ENCODE measurements at regions not wholly inside any gene's neighbourhood (a gene's known extent, or its start where the extent isn't known, plus 50 kb on each side); places are given as distances from the start of the nearest gene placed in this dataset.
A peak's percentile ranks its signal among the peaks of the same experiment; 100 is the strongest.
"Not testable (repeated sequence)": the region's sequence is repeated elsewhere in the genome, so short reads cannot be mapped to it uniquely, and the experiment has no call there.

DNA sequence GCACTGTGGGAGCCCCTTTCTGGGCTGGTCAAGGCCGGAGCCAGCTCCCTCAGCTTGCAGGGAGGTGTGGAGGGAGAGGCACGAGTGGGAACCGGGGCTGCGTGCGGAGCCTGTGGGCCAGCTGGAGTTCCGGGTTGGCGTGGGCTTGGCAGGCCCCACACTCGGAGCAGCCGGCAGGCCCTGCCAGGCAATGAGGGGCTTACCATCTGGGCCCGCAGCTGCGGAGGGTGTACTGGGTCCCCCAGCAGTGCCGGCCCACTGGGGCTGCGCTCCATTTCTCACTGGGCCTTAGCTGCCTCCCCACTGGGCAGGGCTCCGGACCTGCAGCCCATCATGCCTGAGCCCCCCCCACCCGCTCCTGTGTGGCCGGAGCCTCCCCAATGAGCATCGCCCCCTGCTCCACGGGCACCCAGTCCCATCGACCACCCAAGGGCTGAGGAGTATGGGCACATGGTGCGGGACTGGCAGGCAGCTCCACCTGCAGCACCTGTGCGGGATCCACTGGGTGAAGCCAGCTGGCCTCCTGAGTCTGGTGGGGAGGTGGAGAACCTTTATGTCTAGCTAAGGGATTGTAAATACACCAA lies 693.8 kb upstream of the GNPDA2 start:
- intact Hi-C loops (cut with DNase I), result not testable (repeated sequence)
- peak in 1 of 42 donors; percentile 3 for DNase-seq

DNA sequence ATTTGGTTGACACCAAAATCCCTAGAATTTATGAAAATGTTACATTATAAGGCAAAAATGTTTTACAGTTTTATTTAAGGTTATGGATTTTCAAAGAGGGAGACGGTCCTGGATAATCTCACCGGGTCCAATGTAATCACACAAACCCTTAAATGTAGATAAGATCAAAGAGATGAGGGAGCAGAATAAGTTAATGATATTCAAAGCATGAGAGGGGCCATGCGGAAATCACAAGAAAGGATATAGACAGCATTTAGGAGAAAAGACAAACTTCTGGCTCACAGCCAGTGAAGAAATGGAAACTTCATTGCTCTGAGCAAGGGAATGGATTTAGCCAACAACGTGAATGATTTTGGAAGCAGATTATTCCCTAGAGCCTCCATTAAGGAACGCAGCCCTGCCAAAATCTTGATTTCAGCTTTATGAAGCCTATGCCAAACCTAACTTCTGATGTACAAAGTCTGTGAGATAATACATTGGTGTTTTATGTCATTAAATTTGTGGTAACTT lies 684.4 kb upstream of the GNPDA2 start:
- DNase-seq, result no peak
- intact Hi-C loops (cut with DNase I), result no loop called here

DNA sequence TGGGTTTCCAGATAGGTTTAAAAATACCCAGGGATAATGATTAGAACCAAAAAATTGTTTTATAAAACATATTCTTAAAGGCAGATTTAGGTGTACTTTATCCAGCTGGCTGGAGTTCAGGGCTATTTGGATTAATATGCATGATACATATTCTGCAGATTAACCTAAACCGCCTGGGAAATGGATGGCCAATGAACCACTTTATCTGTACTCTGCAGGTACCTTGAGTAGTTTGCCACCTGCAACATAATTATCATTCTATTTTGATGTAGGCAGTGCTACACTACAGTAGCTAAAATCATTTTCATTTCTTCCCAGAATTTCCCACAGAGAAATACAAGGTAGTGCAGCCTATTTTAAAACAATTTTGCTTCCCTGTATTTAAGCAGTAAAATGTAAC lies 683.2 kb upstream of the GNPDA2 start:
- intact Hi-C loops (cut with DNase I), result no loop called here
- DNase-seq, result no peak

DNA sequence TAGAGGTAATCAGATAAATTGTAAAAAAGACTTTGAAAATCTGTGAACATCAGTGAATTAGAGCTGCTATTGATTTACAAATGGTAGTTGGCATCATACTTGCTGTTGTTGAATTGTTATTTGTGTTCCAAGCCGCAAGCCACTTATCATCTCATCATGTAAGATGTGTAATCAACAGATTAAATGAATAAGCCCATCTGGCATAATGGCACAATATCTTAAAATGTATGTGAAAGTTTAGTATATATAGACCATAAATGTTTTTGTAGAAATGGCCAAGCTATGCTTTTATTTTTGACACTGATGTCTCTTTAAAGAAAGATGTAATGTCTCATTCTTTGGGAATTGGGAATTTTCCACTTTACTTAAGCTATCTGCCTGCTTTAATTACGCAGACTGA lies 682.6 kb upstream of the GNPDA2 start:
- no peak for DNase-seq
- intact Hi-C loops (cut with DNase I), result no loop called here

DNA sequence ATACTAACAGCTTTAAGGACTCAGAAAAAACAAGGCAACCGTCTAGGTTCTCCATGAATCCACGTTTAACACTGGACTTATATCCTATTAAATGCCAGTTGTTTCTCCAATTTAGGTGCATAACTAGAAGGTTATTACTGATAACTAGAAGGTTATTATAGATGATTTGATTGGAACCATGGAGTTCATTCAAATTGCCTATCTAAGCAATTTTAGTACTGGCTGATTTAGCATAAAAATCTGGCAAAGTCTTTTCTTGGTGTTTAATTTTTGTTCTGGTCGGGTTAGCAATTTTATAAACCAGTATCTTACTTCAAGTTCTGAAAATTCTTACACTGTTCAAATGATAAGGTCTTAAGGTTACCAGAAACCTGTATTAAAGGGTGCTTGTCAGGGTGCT lies 672.8 kb upstream of the GNPDA2 start:
- intact Hi-C loops (cut with DNase I), result no loop called here
- no peak for DNase-seq

DNA sequence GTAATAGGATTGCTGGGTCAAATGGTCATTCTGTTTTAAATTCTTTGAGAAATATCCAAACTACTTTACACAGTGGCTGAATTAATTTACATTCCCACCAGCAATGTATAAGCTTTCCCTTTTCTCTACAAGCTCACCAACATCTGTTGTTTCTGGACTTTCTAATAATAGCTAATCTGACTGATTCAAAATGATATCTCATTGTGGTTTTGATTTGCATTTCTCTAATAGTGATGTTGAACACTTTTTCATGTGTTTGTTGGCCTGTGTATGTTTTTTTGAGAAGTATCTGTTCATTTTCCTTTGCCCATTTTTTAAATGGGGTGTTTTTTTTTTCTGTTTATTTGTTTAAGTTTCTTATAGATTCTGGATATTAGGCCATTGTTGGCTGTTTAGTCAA lies 659.0 kb upstream of the GNPDA2 start:
- no peak for DNase-seq
- intact Hi-C loops (cut with DNase I), result no loop called here

DNA sequence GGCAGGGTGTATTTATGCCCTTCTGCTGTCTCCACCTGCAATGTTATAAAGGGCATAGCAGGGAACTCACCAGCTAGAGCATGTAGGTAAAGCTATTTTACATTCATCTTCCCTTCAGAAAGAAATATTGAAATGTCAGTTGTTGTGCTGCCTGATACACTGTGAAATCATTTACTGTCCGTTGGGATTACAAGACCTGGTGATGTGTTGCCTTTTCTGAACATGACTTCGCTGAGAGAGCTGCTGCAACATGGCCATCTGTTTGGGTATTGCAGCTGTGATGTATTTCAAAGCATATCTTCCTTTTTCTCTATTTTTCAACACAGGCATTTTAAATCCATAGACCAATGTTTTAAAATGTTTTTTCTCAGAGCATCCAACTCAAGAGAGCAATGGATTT lies 644.1 kb upstream of the GNPDA2 start:
- no peak for DNase-seq
- intact Hi-C loops (cut with DNase I), result no loop called here

DNA sequence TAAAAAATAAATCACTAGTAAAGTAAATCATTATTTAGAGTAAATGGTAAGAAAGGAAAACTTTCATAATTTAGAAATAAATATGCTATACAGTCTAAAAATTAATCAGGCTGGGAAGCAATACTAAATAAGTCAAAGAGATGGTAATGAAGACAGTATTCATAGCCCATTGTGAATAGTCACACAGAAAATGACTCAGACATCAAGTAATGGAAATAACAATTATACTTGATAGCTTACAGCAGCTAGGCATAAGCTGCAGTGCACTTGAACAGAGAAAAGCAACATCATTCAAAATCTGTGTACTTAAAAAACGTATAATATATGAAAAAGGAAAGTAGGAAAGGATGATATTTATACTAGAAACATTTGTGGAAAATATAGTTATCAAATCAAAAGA lies 642.5 kb upstream of the GNPDA2 start:
- intact Hi-C loops (cut with DNase I), result no loop called here
- no peak for DNase-seq

DNA sequence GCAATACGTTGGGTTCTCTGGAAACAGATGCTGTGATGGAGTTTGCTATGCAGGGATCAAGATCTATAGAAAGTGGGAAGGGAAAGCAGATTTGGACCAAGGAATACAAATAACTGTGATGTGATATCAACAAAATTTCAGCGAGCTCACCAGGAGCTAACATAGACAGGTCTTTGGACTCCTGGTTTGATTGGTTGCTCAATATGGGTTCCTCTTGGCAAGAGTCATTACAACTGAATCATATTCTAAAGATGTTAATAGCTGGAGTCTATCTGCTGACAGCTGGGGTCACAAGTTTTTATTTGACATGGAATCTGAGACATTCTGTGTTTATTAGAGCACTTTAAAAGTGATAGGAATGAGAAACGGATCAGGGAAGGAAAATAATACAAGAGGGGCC lies 637.6 kb upstream of the GNPDA2 start:
- no peak for DNase-seq
- intact Hi-C loops (cut with DNase I), result no loop called here

DNA sequence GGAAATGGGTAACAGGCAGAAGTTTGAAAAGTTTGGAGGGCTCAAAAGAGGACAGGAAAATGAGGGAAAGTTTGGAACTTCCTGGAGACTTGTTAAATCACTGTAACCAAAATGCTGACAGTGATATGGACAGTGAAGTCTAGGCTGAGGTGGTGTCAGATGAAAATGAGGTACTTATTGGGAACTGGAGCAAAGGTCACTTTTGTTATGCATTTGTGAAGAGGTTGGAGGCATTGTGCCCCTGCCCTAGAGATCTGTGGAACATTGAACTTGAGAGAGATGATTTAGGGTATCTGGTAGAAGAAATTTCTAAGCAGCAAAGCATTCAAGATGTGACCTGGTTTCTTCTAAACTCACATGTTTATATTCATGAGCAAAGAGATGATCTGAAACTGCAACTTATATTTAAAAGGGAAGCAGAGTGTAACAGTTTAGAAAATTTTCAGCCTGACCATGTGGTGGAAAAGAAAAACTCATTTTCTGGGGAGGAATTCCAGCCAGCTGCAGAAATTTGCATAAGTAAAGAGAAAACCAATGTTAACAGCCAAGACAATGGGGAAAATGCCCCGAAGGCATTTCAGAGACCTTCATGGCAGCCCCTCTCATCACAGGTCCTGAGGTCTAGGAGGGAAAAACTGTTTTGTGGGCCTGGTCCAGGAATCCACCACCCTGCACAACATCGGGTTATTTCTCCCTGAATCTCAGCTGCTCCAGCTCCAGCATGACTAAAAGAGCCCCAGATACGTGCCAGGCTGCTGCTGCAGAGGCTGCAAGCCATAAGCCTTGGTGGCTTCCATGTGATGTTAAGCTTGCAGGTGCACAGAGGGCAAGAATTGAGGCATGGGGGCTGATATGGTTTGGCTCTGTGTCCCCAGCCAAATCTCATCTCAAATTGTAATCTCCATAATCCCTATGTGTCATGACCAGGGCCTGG lies 632.5 kb upstream of the GNPDA2 start:
- intact Hi-C loops (cut with DNase I), result no loop called here
- peak in 1 of 42 donors; percentile 17 for DNase-seq

DNA sequence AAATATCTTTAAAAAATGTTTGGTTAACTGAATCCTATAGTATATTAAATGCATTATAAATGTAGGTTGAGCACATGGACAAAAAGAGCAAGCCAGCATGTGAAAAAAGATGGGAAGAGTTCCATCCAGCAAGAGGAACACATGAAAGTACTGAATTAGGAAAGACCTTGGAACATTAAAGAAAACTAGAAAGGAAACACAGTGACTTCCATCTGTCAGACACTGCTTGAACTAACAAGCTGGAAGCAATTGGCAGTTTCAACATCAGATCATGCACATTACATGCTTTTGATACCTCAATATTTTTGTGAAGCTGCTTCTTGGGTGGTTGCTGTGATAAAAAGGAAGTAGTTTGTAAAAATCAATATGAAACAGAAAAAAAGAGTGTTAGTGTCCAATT lies 626.8 kb upstream of the GNPDA2 start:
- no peak for DNase-seq
- intact Hi-C loops (cut with DNase I), result no loop called here

DNA sequence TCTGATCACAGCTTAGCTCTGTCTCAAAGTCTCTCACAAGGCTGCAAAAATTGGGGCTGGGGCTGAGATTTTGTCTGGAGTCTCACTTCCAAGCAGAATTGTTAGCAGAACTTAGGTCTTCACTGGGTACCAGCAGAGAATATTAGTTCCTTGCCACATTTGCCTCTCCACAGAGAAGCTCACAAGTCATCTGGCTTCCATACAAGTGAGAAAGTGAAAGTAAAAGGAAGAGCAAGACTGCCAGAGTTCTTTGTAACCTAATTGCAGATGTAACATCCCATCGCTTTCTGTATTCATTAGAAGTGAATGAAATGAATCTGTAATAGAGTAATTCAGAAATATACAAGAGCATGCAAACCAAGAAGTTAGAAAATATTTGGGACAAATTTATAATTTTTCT lies 624.1 kb upstream of the GNPDA2 start:
- DNase-seq, result peak in 4 of 42 donors; percentile 2 to 42 (median 10)
- intact Hi-C loops (cut with DNase I), result no loop called here

DNA sequence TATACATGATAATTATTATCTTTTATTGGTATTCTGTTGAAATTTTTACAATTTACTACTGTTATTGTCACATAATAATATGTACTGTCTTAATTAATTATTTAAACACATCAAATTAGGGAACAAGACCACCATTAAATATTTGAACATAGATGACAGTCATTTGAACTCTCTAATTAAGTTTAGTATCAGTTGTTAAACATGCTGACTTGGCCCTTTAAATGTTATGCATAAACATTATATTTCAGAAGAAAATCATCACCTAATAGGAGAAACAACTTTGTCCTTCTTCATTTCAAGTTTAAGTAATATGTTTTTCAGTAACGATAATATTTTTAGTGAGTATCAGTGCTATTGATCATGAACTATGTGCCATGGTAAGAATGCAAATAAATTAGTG lies 623.5 kb upstream of the GNPDA2 start:
- intact Hi-C loops (cut with DNase I), result no loop called here
- no peak for DNase-seq

DNA sequence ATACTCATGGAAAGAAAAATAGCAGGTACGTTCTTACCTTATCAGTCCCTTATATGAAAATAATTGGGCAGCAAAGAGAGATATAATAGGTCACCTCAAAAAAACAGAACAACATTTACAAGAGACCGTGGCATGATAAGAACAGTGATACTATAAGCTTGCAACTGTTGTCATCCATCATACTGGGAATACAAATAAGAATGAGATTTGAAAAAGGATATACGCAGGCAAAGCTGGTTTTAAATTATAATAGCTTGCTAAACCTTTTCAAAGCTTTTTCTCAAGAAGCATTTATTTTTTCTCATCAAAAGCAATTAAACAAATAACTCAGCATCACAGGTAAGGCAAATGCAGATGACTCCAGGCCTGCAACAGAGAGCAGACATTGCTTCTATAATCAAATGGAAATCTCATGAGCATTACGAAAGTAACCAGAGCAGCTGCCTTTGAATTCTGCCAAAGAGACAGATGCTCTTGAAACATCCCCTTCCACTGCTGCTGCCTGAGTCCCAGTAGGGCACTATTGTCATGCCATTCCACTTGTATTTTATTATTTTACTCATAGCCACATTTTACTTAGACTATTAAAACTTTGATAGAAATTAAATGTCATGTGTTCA lies 620.6 kb upstream of the GNPDA2 start:
- peak in 3 of 42 donors; percentile 3 to 16 (median 8) for DNase-seq
- intact Hi-C loops (cut with DNase I), result no loop called here

DNA sequence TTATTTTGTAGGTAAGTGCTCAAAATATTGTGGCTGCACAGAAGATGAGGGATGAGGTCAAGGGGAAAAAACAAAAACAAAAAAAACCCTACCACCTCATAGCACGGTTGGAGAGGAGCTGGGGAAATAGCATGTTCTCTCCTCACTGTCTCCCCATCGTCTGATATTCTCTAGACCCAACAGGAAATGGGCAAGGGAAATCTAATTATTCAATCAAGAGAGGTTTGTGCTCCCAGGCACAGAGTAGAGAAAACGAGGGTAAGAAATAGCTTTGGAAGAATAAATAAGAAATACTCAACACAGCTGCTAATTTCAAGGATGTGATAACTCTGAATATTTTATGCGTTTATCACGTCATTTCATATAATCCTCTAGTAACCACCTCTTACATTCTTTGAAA lies 619.2 kb upstream of the GNPDA2 start:
- no peak for DNase-seq
- intact Hi-C loops (cut with DNase I), result no loop called here

DNA sequence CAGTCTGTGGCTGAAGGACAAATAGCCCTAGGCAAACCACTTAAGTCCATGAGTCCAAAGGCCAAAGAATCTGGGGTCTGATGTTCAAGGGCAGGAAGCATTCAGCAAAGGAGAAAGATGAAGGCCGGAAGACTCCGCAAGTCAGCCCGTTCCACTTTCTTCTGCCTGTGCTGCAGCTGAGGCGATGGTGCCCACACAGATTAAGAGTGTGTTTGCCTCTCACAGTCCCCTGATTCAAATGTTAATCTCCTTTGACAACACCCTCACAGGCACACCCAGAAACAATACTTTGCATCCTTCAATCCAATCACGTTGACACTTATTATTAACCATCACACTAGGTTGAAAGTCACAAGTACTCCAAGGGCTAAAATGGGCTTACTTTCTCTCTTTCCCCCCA lies 605.4 kb upstream of the GNPDA2 start:
- DNase-seq, result no peak
- intact Hi-C loops (cut with DNase I), result no loop called here

DNA sequence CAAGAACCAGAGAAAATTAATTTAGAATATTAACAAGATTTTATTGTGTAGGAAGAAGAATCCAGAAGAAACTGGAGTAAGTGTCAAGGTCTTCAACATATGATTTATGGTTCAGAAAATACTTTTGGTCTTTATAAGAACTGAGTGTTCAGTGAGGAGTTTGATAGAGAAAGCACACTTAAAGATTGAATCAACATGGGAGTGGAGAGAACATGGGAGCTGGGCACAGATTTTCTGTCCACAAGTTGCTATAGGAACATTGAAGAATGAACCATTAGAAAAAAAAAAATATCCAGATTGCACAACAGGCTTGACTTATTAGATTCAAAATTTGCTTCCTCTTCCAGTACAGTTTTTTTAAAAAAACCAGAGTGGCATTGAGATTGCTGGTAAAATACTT lies 601.2 kb upstream of the GNPDA2 start:
- intact Hi-C loops (cut with DNase I), result no loop called here
- no peak for DNase-seq

DNA sequence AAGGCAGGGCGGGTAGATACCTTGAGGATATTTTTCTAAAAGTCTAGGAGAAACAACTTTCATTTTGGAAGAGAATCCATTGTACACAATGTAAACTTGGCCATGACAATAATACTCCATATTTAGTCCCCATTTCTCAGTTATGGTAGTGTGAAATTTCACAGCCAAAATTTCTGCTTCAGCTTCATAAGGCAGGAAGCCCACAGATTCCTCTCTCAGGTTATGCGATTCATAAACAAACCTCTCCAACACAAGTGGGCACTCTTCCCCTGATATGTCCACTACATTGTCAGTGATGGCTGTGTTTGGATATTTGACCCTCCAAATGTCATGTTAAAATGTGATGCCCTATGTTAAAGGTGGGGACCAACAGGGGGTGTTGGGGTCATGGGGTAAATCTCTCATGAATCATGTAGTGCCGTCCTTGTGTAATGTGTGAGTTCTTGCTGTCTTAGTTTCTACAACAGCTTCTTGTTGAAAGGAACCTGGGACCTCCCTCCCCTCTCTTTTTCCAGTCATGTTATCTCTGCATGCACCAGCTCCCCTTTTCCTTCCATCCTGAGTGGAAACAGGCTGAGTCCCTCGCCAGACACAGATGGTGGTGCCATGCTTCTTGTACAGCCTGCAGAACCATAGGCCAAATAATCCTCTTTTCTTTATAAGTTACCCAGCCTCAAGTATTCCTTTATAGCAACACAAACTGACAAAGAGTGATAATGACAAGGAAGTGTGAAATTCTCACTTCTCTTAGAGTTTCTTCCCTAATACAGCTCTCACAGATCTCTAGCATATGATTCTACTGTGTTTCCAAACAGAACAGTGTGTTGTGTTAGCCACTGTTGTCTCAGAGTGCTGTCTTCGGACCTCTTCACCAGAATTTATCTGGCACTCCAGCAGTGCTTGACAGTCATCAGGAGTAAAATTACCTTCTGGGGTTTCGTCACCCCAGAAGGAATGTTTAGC lies 598.4 kb upstream of the GNPDA2 start:
- intact Hi-C loops (cut with DNase I), result no loop called here
- no peak for DNase-seq

DNA sequence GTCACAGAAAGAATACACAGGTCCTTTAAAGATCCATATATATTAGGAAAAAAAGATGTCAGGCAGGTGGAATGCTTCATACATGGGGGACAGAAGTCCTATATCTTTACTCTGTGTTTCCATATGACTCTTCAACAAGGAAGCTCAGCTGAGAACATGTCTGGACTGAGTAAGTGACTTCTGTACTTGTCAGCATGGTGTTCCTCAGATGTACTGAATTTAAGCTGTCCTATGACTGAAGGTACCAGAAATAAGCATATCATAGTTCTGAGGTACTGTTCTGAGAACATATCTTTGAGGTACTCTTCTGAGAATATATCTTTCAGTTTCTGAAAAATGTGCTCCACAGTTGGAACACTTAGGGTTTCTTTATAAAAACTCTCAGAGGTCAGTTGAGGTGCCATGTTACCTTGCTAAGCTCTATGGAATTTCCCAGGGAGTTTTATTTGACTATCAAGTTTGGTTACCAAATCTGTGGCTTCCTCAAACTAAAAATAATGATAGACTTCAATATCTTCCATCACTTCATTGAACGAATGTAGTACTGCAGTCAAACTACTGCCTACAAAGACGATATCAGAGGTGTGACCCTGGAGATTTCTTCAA lies 597.2 kb upstream of the GNPDA2 start:
- intact Hi-C loops (cut with DNase I), result no loop called here
- DNase-seq, result no peak

All from head of caudate nucleus (tissue), 42 donors.